DOHH2 (cell line): ENCODE measurements at regions not wholly inside any gene's neighbourhood (a gene's known extent, or its start where the extent isn't known, plus 50 kb on each side); places are given as distances from the start of the nearest gene placed in this dataset.

Experiments used
- CTCF ChIP-seq: fragments of 200-600 bp; sonication (generic); IDR thresholded peaks from one replicate; pipeline ENCODE4 v1.5.1; 2014; ENCODE audit warnings: antibody characterized with exemption, mild to moderate bottlenecking, low read depth, low read length; ENCODE audit not compliant: poor library complexity, severe bottlenecking
- EZH2phosphoT487 ChIP-seq: fragments of 200-600 bp; sonication (generic); IDR thresholded peaks from 2 replicates; pipeline ENCODE4 v1.6.1; 2017; ENCODE audit warnings: borderline replicate concordance, mild to moderate bottlenecking, antibody characterized with exemption, low read length, moderate library complexity, mixed read lengths

GRCh38 chr2:147135376-147135775 lies 709.5 kb upstream of the ACVR2A start:
- no peak for TF ChIP-seq CTCF
- TF ChIP-seq EZH2phosphoT487, result no peak
